K562 (cell line): ENCODE measurements at regions not wholly inside any gene's neighbourhood (a gene's known extent, or its start where the extent isn't known, plus 50 kb on each side); places are given as distances from the start of the nearest gene placed in this dataset.

Experiments used
- ATAC-seq: fragments of 200-7000 bp; cut with Tn5 transposase; 3 replicates; pipeline ENCODE4 v1.9.1; 2020; ENCODE audit warnings: moderate library complexity
- BruUV-seq: library from RNA; stranded (reverse); fragments of 400-500 nt; replicated peaks from 2 replicates; lab custom pipeline; 2021; lab: Mats Ljungman, UMichigan
- CTCF ChIA-PET: fragments of 300-600 bp; formaldehyde crosslinking; extraction: SDS; loops from one replicate; lab custom pipeline; 2021; ENCODE audit warnings: low intra/inter-chr PET ratio; lab: Yijun Ruan, JAX
- POLR2A ChIA-PET: fragments of 300-600, 350-650 bp; sonication (Branson Sonifier 250); formaldehyde crosslinking; extraction: SDS; loops from one replicate; lab custom pipeline; 2021; ENCODE audit warnings: antibody characterized with exemption, inconsistent platforms; lab: Yijun Ruan, JAX
- DNase-seq, 4 experiments: peaks; one replicate each; pipeline versions ENCODE4 v3.0.0 to v3.0.0-alpha.2; 2011 to 2018; ENCODE audit warnings: low spot score in 3 of 4, mixed read lengths in 3 of 4; ENCODE audit errors: extremely low read depth in 1 of 4
- FAIRE-seq: peaks from 2 replicates; lab custom pipeline; 2011; peaks lifted over from hg19 to GRCh38; lab: Jason Lieb, UNC
- H2AFZ ChIP-seq: 2 replicates; pipeline ENCODE4 v1.6.0; 2011; ENCODE audit warnings: low read depth, low read length, control low read depth, inconsistent platforms
- H3K27ac ChIP-seq: fragments of 200-600 bp; 3 replicates; pipeline ENCODE4 v1.8.0; 2011; ENCODE audit warnings: low read depth, mild to moderate bottlenecking, control low read depth, inconsistent platforms, low read length, moderate library complexity, mixed read lengths; ENCODE audit errors: extremely low read depth
- H3K27me3 ChIP-seq, 2 experiments: fragments of 300-600 bp in 1 of 2; 2 replicates in 1 of 2; 3 replicates in 1 of 2; pipeline versions ENCODE4 v1.6.0 to v1.8.0; 2011; ENCODE audit warnings: inconsistent platforms in 2 of 2, low read length in 2 of 2, mild to moderate bottlenecking in 1 of 2, mixed read lengths in 1 of 2, moderate library complexity in 1 of 2; ENCODE audit not compliant: control insufficient read depth in 2 of 2, insufficient read depth in 2 of 2
- H3K36me3 ChIP-seq: fragments of 300-600 bp; 3 replicates; pipeline ENCODE4 v1.8.0; 2011; ENCODE audit warnings: mild to moderate bottlenecking, low read length, inconsistent platforms; ENCODE audit not compliant: control insufficient read depth, insufficient read depth
- H3K4me1 ChIP-seq, 2 experiments: fragments of 200-600 bp in 1 of 2; replicated peaks in 1 of 2; 2 replicates in 1 of 2; 3 replicates in 1 of 2; pipeline versions ENCODE4 v1.5.1 to v1.8.0; 2011; ENCODE audit warnings: inconsistent platforms in 2 of 2, low read length in 2 of 2, mild to moderate bottlenecking in 1 of 2, mixed read lengths in 1 of 2, moderate library complexity in 1 of 2; ENCODE audit not compliant: control insufficient read depth in 2 of 2, insufficient read depth in 2 of 2
- H3K4me2 ChIP-seq: 2 replicates; pipeline ENCODE4 v1.6.1; 2011; ENCODE audit warnings: low read length, control low read depth, inconsistent platforms, mixed read lengths; ENCODE audit not compliant: insufficient read depth
- H3K4me3 ChIP-seq: fragments of 200-600 bp; sonication (generic), shearing (Covaris generic); 2 replicates; pipeline ENCODE4 v1.5.1; 2016; ENCODE audit warnings: control low read depth, inconsistent platforms
- H3K79me2 ChIP-seq: fragments of 200-600 bp; 3 replicates; pipeline ENCODE4 v1.8.0; 2011; ENCODE audit warnings: low read length, inconsistent platforms; ENCODE audit not compliant: control insufficient read depth, insufficient read depth
- H3K9ac ChIP-seq, 2 experiments: 2 replicates each; pipeline versions ENCODE4 v1.6.0 to v1.6.1; 2011; ENCODE audit warnings: low read depth in 2 of 2, low read length in 2 of 2, control low read depth in 1 of 2, inconsistent platforms in 1 of 2, mild to moderate bottlenecking in 1 of 2, mixed read lengths in 1 of 2; ENCODE audit not compliant: insufficient read depth in 1 of 2
- H3K9me1 ChIP-seq: one replicate; pipeline ENCODE4 v1.6.0; 2011; ENCODE audit warnings: inconsistent platforms, mild to moderate bottlenecking, low read length, moderate library complexity; ENCODE audit not compliant: control insufficient read depth, insufficient read depth
- H3K9me3 ChIP-seq: replicated peaks from 2 replicates; pipeline ENCODE4 v1.5.1; 2011; ENCODE audit warnings: low read depth, low read length, inconsistent platforms; ENCODE audit not compliant: control insufficient read depth, insufficient read depth
- H4K20me1 ChIP-seq: replicated peaks from 2 replicates; pipeline ENCODE4 v1.6.1; 2011; ENCODE audit warnings: low read length, inconsistent platforms, mixed read lengths; ENCODE audit not compliant: control insufficient read depth, insufficient read depth
- ATF3 ChIP-seq, 2 experiments: fragments of 450-650 bp in 1 of 2; sonication (generic) in 1 of 2; formaldehyde crosslinking in 1 of 2; IDR thresholded peaks in 1 of 2; conservative IDR thresholded peaks in 1 of 2; 2 replicates each; pipeline versions ENCODE4 v1.6.1 to v1.8.1; 2016 to 2023; ENCODE audit warnings: mild to moderate bottlenecking in 2 of 2, moderate library complexity in 2 of 2, inconsistent platforms in 1 of 2, missing genetic modification reagents in 1 of 2
- GABPB1 ChIP-seq: sonication (generic); formaldehyde crosslinking; IDR thresholded peaks from 2 replicates; pipeline ENCODE4 v1.8.0; 2022; ENCODE audit warnings: mild to moderate bottlenecking, missing genetic modification reagents
- GATA2 ChIP-seq: sonication (generic); formaldehyde crosslinking; IDR thresholded peaks from 2 replicates; pipeline ENCODE4 v1.4.0; 2020; ENCODE audit warnings: mild to moderate bottlenecking, missing genetic modification reagents
- HDAC2 ChIP-seq: fragments of 450-650 bp; IDR thresholded peaks from 2 replicates; pipeline ENCODE4 v1.6.1; 2016; ENCODE audit warnings: mild to moderate bottlenecking
- MCM3 ChIP-seq: fragments of 450-650 bp; IDR thresholded peaks from 2 replicates; pipeline ENCODE4 v1.6.1; 2016
- MED1 ChIP-seq: sonication (generic); formaldehyde crosslinking; IDR thresholded peaks from 2 replicates; pipeline ENCODE4 v1.8.1; 2023; ENCODE audit warnings: missing genetic modification reagents, borderline replicate concordance
- POLR2G ChIP-seq: fragments of 200-400 bp; formaldehyde crosslinking; IDR thresholded peaks from 2 replicates; pipeline ENCODE4 v1.6.1; 2017; ENCODE audit warnings: low read depth, mild to moderate bottlenecking, antibody characterized with exemption, low read length, moderate library complexity
- RAD21 ChIP-seq, 2 experiments: fragments of 250-450 bp in 1 of 2; fragments of 450-650 bp in 1 of 2; sonication (Bioruptor Pico) in 1 of 2; formaldehyde crosslinking in 1 of 2; IDR thresholded peaks in 1 of 2; conservative IDR thresholded peaks in 1 of 2; 2 replicates each; pipeline versions ENCODE4 v1.4.0 to v1.8.0; 2020 to 2022; ENCODE audit warnings: mild to moderate bottlenecking in 2 of 2, moderate library complexity in 1 of 2
- RFX5 ChIP-seq: IDR thresholded peaks from 2 replicates; pipeline ENCODE4 v1.6.1; 2011; ENCODE audit warnings: low read depth, mild to moderate bottlenecking, improper control_type of control experiment, low read length
- SIN3A ChIP-seq, 2 experiments: fragments of 150-350 bp in 1 of 2; IDR thresholded peaks; 2 replicates each; pipeline ENCODE4 v1.6.1; 2011 to 2016; ENCODE audit warnings: borderline replicate concordance in 2 of 2, low read depth in 2 of 2, low read length in 2 of 2, mild to moderate bottlenecking in 2 of 2, moderate library complexity in 2 of 2; ENCODE audit not compliant: control insufficient read depth in 1 of 2
- SRSF9 ChIP-seq: fragments of 200-400 bp; formaldehyde crosslinking; IDR thresholded peaks from 2 replicates; pipeline ENCODE4 v1.6.1; 2017; ENCODE audit warnings: low read depth, low read length, borderline replicate concordance
- TBL1XR1 ChIP-seq, 2 experiments: IDR thresholded peaks; 2 replicates each; pipeline ENCODE4 v1.6.1; 2012; ENCODE audit warnings: improper control_type of control experiment in 2 of 2, low read length in 2 of 2, mild to moderate bottlenecking in 1 of 2
- ZFP91 ChIP-seq: sonication (generic); formaldehyde crosslinking; IDR thresholded peaks from 2 replicates; pipeline ENCODE4 v1.8.0; 2022; ENCODE audit warnings: mild to moderate bottlenecking, missing genetic modification reagents
- ZNF699 ChIP-seq: fragments of 250-450 bp; sonication (Bioruptor Pico); IDR thresholded peaks from 2 replicates; pipeline ENCODE4 v1.8.0; 2021; ENCODE audit warnings: mild to moderate bottlenecking, moderate library complexity; ENCODE audit not compliant: insufficient replicate concordance
- ZZZ3 ChIP-seq: fragments of 450-650 bp; IDR thresholded peaks from 2 replicates; pipeline ENCODE4 v1.6.1; 2016; ENCODE audit warnings: antibody characterized with exemption, mild to moderate bottlenecking, moderate library complexity
- WGBS: fragments of 100-300 bp; shearing (Covaris generic); methylation state at CpG from one replicate; pipeline ENCODE4 v1.1.6; 2016; ENCODE audit warnings: low coverage, mixed read lengths; ENCODE audit not compliant: insufficient coverage; ENCODE audit errors: missing lambda C conversion rate; 5-methylcytosine and 5-hydroxymethylcytosine counted together
- in situ Hi-C: fragments of 300-500 bp; cut with MboI; formaldehyde crosslinking; loops from 4 replicates; pipeline ENCODE4 v1.15.0; 2018; ENCODE audit warnings: inconsistent platforms, mixed read lengths
- intact Hi-C: fragments of 100-400 bp; cut with micrococcal nuclease; formaldehyde crosslinking; loops from 2 replicates; pipeline ENCODE4 v1.14.2; 2022

GRCh38 chr2:180406687-180407086 lies 399.6 kb upstream of the CWC22 start:
- FAIRE-seq: no peak
- WGBS: 0% methylated on average over 2 of the region's 4 CpGs

More at GRCh38 chr2:180406687-180407086, 399.6 kb upstream of the CWC22 start:
- no peaks in the 10 kb centered on the region for H4K20me1 ChIP-seq
- H3K9ac ChIP-seq: no peak overlapping the region
- in situ Hi-C loops: no loop called here
- intact Hi-C loops: no loop called here
- no peak overlapping the region for H3K4me3 ChIP-seq
- H3K4me1 ChIP-seq: no peaks in the 10 kb centered on the region
- H3K27ac ChIP-seq: no peak overlapping the region
- ChIA-PET CTCF (no interaction called here), POLR2A (no interaction called here)
- no peak overlapping the region for H3K4me2 ChIP-seq
- no peaks in the 10 kb centered on the region; the same call in none of the 2 replicates for H3K9me3 ChIP-seq
- H3K9me1 ChIP-seq: no peaks in the 10 kb centered on the region
- no TSS peak for BruUV-seq
- ATAC-seq (no peak), DNase-seq (no peak)
- H3K79me2 ChIP-seq: no peaks in the 10 kb centered on the region
- H3K27me3 ChIP-seq: no peaks in the 10 kb centered on the region
- no peak overlapping the region for H2AFZ ChIP-seq
- H3K36me3 ChIP-seq: no peaks in the 10 kb centered on the region
- TF ChIP-seq SRSF9 (no peak), ZZZ3 (no peak), TBL1XR1 (IDR thresholded peaks at IDR 0.05; ENCODE audit: low read length in 2 of 2) (no peak), HDAC2 (no peak), GABPB1 (CRISPR knock-in tag) (no peak), GATA2 (CRISPR knock-in tag) (no peak), RAD21 (CRISPR knock-in tag; conservative IDR thresholded peaks at IDR 0.05 in 1 of 2, IDR thresholded peaks at IDR 0.05 in 1 of 2) (no peak), POLR2G (no peak), RFX5 (no peak), MED1 (CRISPR knock-in tag) (no peak), ZNF699 (CRISPR knock-in tag) (no peak), MCM3 (no peak), ATF3 (IDR thresholded peaks at IDR 0.05) (no peak), ATF3 (CRISPR knock-in tag; conservative IDR thresholded peaks at IDR 0.05) (no peak), ZFP91 (no peak), SIN3A (IDR thresholded peaks at IDR 0.05; ENCODE audit: borderline replicate concordance in 2 of 2, control insufficient read depth in 1 of 2, low read depth in 2 of 2, low read length in 2 of 2) (no peak)
- TF ChIP-seq, all 486 proteins: peak for 0
